ENCODE measurements at regions not wholly inside any gene's neighbourhood (a gene's known extent, or its start where the extent isn't known, plus 50 kb on each side); places are given as distances from the start of the nearest gene placed in this dataset.

- H3K27ac Mint-ChIP-seq, result no peak overlapping the region
- DNase-seq (ENCODE audit: low spot score), result no peak
Observed at GRCh38 chr2:41940060-41940744, 107.6 kb upstream of the PKDCC start.

GRCh38 chr2:41940745-41941063, 107.1 kb upstream of the PKDCC start:
- no peak overlapping the region for H2AFZ ChIP-seq (replicated peaks)

More at GRCh38 chr2:41940060-41940744, 107.6 kb upstream of the PKDCC start:
- no peaks in the 10 kb centered on the region for H3K36me3 ChIP-seq
- Mint-ChIP-seq H3K9me3 (peaks cover 6% of the 10 kb centered on the region), H3K36me3 (peaks cover 2% of the 10 kb centered on the region), H3K4me1 (peaks cover 56% of the 10 kb centered on the region), H3K27me3 (ENCODE audit: insufficient read depth, low read depth) (peaks cover 27% of the 10 kb centered on the region), H3K4me3 (no peak overlapping the region)
- H3K79me2 ChIP-seq (ENCODE audit: low read depth), result no peaks in the 10 kb centered on the region
- no peak overlapping the region for H3K27ac ChIP-seq
- peaks cover 66% of the 10 kb centered on the region for H3K4me1 ChIP-seq
- H3K4me3 ChIP-seq, result no peak overlapping the region
- H3K27me3 ChIP-seq, result no peaks in the 10 kb centered on the region
- no peak overlapping the region for H2AFZ ChIP-seq (replicated peaks)
- H3K9ac ChIP-seq, result no peak overlapping the region
- no peaks in the 10 kb centered on the region for H4K20me1 ChIP-seq (ENCODE audit: low read depth)
- TF ChIP-seq EZH2 (IDR thresholded peaks at IDR 0.05) (no peak), EZH2phosphoT487 (IDR thresholded peaks at IDR 0.05) (no peak), CTCF (IDR thresholded peaks at IDR 0.05) (no peak)
- peak overlapping the region; percentile 23 for H3K4me2 ChIP-seq
- no peaks in the 10 kb centered on the region for H3K9me3 ChIP-seq (ENCODE audit: low read depth)
- peaks cover 56% of the 10 kb centered on the region for H3F3A ChIP-seq (ENCODE audit: low read depth)

DNA sequence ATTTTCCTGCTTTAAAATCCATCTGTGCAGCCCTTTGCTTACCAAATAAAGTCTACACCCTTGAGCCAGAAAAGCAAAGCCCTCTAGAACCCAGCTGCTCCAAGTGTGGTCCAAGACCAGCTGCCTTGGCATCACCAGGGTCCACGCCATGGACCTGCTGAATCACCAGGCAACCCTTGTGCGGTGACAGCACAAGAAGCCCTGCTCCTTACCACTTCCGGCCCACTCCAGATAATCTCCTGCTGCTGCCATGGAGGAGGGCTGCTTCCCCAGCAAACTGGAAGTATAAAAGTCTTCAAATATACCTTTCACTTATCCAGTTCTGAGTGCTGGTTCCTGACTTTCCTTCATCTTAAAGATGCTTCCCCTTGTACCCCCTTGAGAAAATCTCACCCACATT, 106.0 kb upstream of the PKDCC start:
- peaks cover 58% of the 10 kb centered on the region for H3K4me1 ChIP-seq
- no peaks in the 10 kb centered on the region for H3K36me3 ChIP-seq
- Mint-ChIP-seq H3K4me1 (peaks cover 46% of the 10 kb centered on the region), H3K27ac (no peak overlapping the region), H3K9me3 (peaks cover 6% of the 10 kb centered on the region), H3K4me3 (no peak overlapping the region), H3K27me3 (ENCODE audit: insufficient read depth, low read depth) (peaks cover 23% of the 10 kb centered on the region), H3K36me3 (peaks cover 2% of the 10 kb centered on the region)
- no peak for TF ChIP-seq EZH2phosphoT487 (IDR thresholded peaks at IDR 0.05)
- no peak for TF ChIP-seq EZH2 (IDR thresholded peaks at IDR 0.05)
- no peak for TF ChIP-seq CTCF (IDR thresholded peaks at IDR 0.05)
- H3K27ac ChIP-seq, result no peak overlapping the region
- no peak overlapping the region for H2AFZ ChIP-seq (replicated peaks)
- no peaks in the 10 kb centered on the region for H3K27me3 ChIP-seq
- no peak for DNase-seq (ENCODE audit: low spot score)
- H3K9ac ChIP-seq, result no peak overlapping the region
- H4K20me1 ChIP-seq (ENCODE audit: low read depth), result no peaks in the 10 kb centered on the region
- H3F3A ChIP-seq (ENCODE audit: low read depth), result peaks cover 52% of the 10 kb centered on the region
- H3K4me2 ChIP-seq, result no peak overlapping the region
- no peaks in the 10 kb centered on the region for H3K79me2 ChIP-seq (ENCODE audit: low read depth)
- no peaks in the 10 kb centered on the region for H3K9me3 ChIP-seq (ENCODE audit: low read depth)
- no peak overlapping the region for H3K4me3 ChIP-seq

More at GRCh38 chr2:41940745-41941063, 107.1 kb upstream of the PKDCC start:
- no peaks in the 10 kb centered on the region for H4K20me1 ChIP-seq (ENCODE audit: low read depth)
- H3K27ac ChIP-seq, result no peak overlapping the region
- H3K9me3 ChIP-seq (ENCODE audit: low read depth), result no peaks in the 10 kb centered on the region
- Mint-ChIP-seq H3K4me3 (no peak overlapping the region), H3K27me3 (ENCODE audit: insufficient read depth, low read depth) (peaks cover 27% of the 10 kb centered on the region), H3K27ac (no peak overlapping the region), H3K9me3 (peaks cover 6% of the 10 kb centered on the region), H3K4me1 (peaks cover 54% of the 10 kb centered on the region), H3K36me3 (peaks cover 2% of the 10 kb centered on the region)
- no peaks in the 10 kb centered on the region for H3K36me3 ChIP-seq
- peaks cover 66% of the 10 kb centered on the region for H3K4me1 ChIP-seq
- no peak overlapping the region for H3K4me3 ChIP-seq
- TF ChIP-seq EZH2phosphoT487 (IDR thresholded peaks at IDR 0.05), result no peak
- no peak for TF ChIP-seq CTCF (IDR thresholded peaks at IDR 0.05)
- no peak for TF ChIP-seq EZH2 (IDR thresholded peaks at IDR 0.05)
- H3K79me2 ChIP-seq (ENCODE audit: low read depth), result no peaks in the 10 kb centered on the region
- H3F3A ChIP-seq (ENCODE audit: low read depth), result peaks cover 53% of the 10 kb centered on the region
- peak overlapping the region; percentile 23 for H3K4me2 ChIP-seq
- no peak overlapping the region for H3K9ac ChIP-seq
- H3K27me3 ChIP-seq, result no peaks in the 10 kb centered on the region
- no peak for DNase-seq (ENCODE audit: low spot score)

Data from neural progenitor cell (in vitro differentiated cells).